GM12878 (cell line): ENCODE measurements at regions not wholly inside any gene's neighbourhood (a gene's known extent, or its start where the extent isn't known, plus 50 kb on each side); places are given as distances from the start of the nearest gene placed in this dataset.
A peak's percentile ranks its signal among the peaks of the same experiment; 100 is the strongest.

Experiments
- ATAC-seq: fragments of 200-7000 bp; cut with Tn5 transposase; 3 replicates; pipeline ENCODE4 v1.9.1; 2020; ENCODE audit warnings: mild to moderate bottlenecking, moderate library complexity
- BruUV-seq: library from RNA; stranded (reverse); fragments of 400-500 nt; replicated peaks from 2 replicates; lab custom pipeline; 2021; lab: Mats Ljungman, UMichigan
- CTCF ChIA-PET: fragments of 300-600 bp; sonication (Branson Sonifier 250); formaldehyde crosslinking; extraction: SDS; loops from one replicate; lab custom pipeline; 2021; ENCODE audit warnings: inconsistent platforms; lab: Yijun Ruan, JAX
- POLR2A ChIA-PET: fragments of 350-600 bp; formaldehyde crosslinking; extraction: SDS; loops from one replicate; lab custom pipeline; 2021; ENCODE audit warnings: inconsistent platforms; lab: Charles Lee
- RAD21 ChIA-PET: fragments of 300-600 bp; sonication (Branson Sonifier 250); formaldehyde crosslinking; loops from one replicate; lab custom pipeline; 2023; ENCODE audit warnings: antibody characterized with exemption; ENCODE audit not compliant: unreplicated experiment; lab: Charles Lee
- SMC1A ChIA-PET: fragments of 300-600 bp; sonication (Branson Sonifier 250); formaldehyde crosslinking; loops from one replicate; lab custom pipeline; 2023; ENCODE audit not compliant: unreplicated experiment, uncharacterized antibody; lab: Charles Lee
- DNase-seq: peaks from one replicate; pipeline ENCODE4 v3.0.0-alpha.2; 2011; ENCODE audit warnings: low read depth, low spot score
- FAIRE-seq: peaks from 3 replicates; lab custom pipeline; 2011; peaks lifted over from hg19 to GRCh38; lab: Jason Lieb, UNC
- H2AFZ ChIP-seq: 2 replicates; pipeline ENCODE4 v1.6.0; 2011; ENCODE audit warnings: low read depth, low read length, control low read depth; ENCODE audit not compliant: control insufficient read depth
- H3K27ac ChIP-seq: 2 replicates; pipeline ENCODE4 v1.5.1; 2011; ENCODE audit warnings: control low read depth; ENCODE audit not compliant: control insufficient read depth, insufficient read depth
- H3K27me3 ChIP-seq, 2 experiments: replicated peaks in 1 of 2; 2 replicates each; pipeline versions ENCODE4 v1.6.0 to v1.6.1; 2011; ENCODE audit warnings: low read length in 1 of 2; ENCODE audit not compliant: control insufficient read depth in 2 of 2, insufficient read depth in 2 of 2
- H3K36me3 ChIP-seq, 2 experiments: 2 replicates each; pipeline ENCODE4 v1.5.1; 2011; ENCODE audit warnings: low read length in 1 of 2; ENCODE audit not compliant: control insufficient read depth in 2 of 2, insufficient read depth in 2 of 2
- H3K4me1 ChIP-seq: 2 replicates; pipeline ENCODE4 v1.6.1; 2011; ENCODE audit warnings: mild to moderate bottlenecking, low read length, moderate library complexity, mixed read lengths; ENCODE audit not compliant: control insufficient read depth, insufficient read depth
- H3K4me2 ChIP-seq: 2 replicates; pipeline ENCODE4 v1.6.0; 2011; ENCODE audit warnings: control low read depth; ENCODE audit not compliant: control insufficient read depth, insufficient read depth
- H3K4me3 ChIP-seq: fragments of 200-600 bp; sonication (generic); 2 replicates; pipeline ENCODE4 v1.5.1; 2016
- H3K79me2 ChIP-seq: 2 replicates; pipeline ENCODE4 v1.6.0; 2011; ENCODE audit warnings: low read length; ENCODE audit not compliant: control insufficient read depth, insufficient read depth
- H3K9ac ChIP-seq: 2 replicates; pipeline ENCODE4 v1.8.0; 2011; ENCODE audit warnings: low read length, control low read depth, mixed read lengths; ENCODE audit not compliant: control insufficient read depth, insufficient read depth
- H3K9me3 ChIP-seq: replicated peaks from 3 replicates; pipeline ENCODE4 v1.5.1; 2011; ENCODE audit warnings: mild to moderate bottlenecking, low read length; ENCODE audit not compliant: control insufficient read depth, insufficient read depth
- H4K20me1 ChIP-seq: 2 replicates; pipeline ENCODE4 v1.6.0; 2011; ENCODE audit not compliant: control insufficient read depth, insufficient read depth
- CHD2 ChIP-seq: IDR thresholded peaks from 2 replicates; pipeline ENCODE4 v1.6.1; 2011; ENCODE audit warnings: low read depth, low read length, improper control_type of control experiment, borderline replicate concordance
- CTCF ChIP-seq, 3 experiments: IDR thresholded peaks in 2 of 3; conservative IDR thresholded peaks in 1 of 3; 2 replicates each; pipeline ENCODE4 v1.5.1; 2011; ENCODE audit warnings: low read depth in 3 of 3, low read length in 3 of 3, mild to moderate bottlenecking in 3 of 3, control low read depth in 2 of 3, moderate library complexity in 2 of 3, inconsistent platforms in 1 of 3, mixed read lengths in 1 of 3; ENCODE audit not compliant: control insufficient read depth in 2 of 3, insufficient read depth in 1 of 3; ENCODE audit errors: extremely low read depth in 1 of 3
- DPF2 ChIP-seq: fragments of 450-650 bp; IDR thresholded peaks from 2 replicates; pipeline ENCODE4 v1.6.1; 2017; ENCODE audit warnings: mild to moderate bottlenecking
- HSF1 ChIP-seq: fragments of 150-350 bp; IDR thresholded peaks from 2 replicates; pipeline ENCODE4 v1.6.1; 2014; ENCODE audit warnings: mild to moderate bottlenecking, low read depth, low read length
- MEF2B ChIP-seq: fragments of 450-650 bp; IDR thresholded peaks from 2 replicates; pipeline ENCODE4 v1.6.1; 2018; ENCODE audit warnings: mild to moderate bottlenecking, moderate library complexity; ENCODE audit not compliant: partially characterized antibody, poor library complexity, severe bottlenecking
- POLR2A ChIP-seq: IDR thresholded peaks from 2 replicates; pipeline ENCODE4 v1.6.1; 2011; ENCODE audit warnings: low read depth, mild to moderate bottlenecking, low read length
- RAD21 ChIP-seq: IDR thresholded peaks from 2 replicates; pipeline ENCODE4 v1.6.1; 2011; ENCODE audit warnings: mild to moderate bottlenecking, low read depth, low read length, moderate library complexity; ENCODE audit not compliant: insufficient read depth
- RUNX3 ChIP-seq: IDR thresholded peaks from 2 replicates; pipeline ENCODE4 v1.6.1; 2012; ENCODE audit warnings: low read length, inconsistent platforms
- SMC3 ChIP-seq: IDR thresholded peaks from 2 replicates; pipeline ENCODE4 v1.6.1; 2011; ENCODE audit warnings: low read length, improper control_type of control experiment, borderline replicate concordance
- STAT3 ChIP-seq: IDR thresholded peaks from 2 replicates; pipeline ENCODE4 v1.6.1; 2011; ENCODE audit warnings: low read depth, low read length, improper control_type of control experiment
- SUPT20H ChIP-seq: IDR thresholded peaks from 2 replicates; pipeline ENCODE4 v1.6.1; 2011; ENCODE audit warnings: low read depth, mild to moderate bottlenecking, low read length, moderate library complexity, borderline replicate concordance; ENCODE audit not compliant: control insufficient read depth
- YY1 ChIP-seq: IDR thresholded peaks from 2 replicates; pipeline ENCODE4 v1.6.1; 2011; ENCODE audit warnings: low read depth, mild to moderate bottlenecking, low read length
- ZNF274 ChIP-seq: IDR thresholded peaks from one replicate; pipeline ENCODE4 v1.8.0; 2011; ENCODE audit not compliant: insufficient read length, insufficient read depth
- WGBS: methylation state at CpG from one replicate; pipeline ENCODE4 v1.1.6; 2016; ENCODE audit warnings: low lambda C conversion rate; ENCODE audit not compliant: insufficient replicate concordance, insufficient coverage; ENCODE audit errors: missing lambda C conversion rate; 5-methylcytosine and 5-hydroxymethylcytosine counted together
- in situ Hi-C: fragments of 300-500 bp; cut with MboI; formaldehyde crosslinking; loops from 9 replicates; pipeline ENCODE4 v1.14.3; 2018; ENCODE audit warnings: mixed read lengths
- intact Hi-C: fragments of 100-400 bp; cut with micrococcal nuclease; formaldehyde crosslinking; loops from one replicate; pipeline ENCODE4 v1.14.2; 2022; ENCODE audit not compliant: unreplicated experiment

GRCh38 chr14:54174457-54174856 is 217.8 kb upstream of the BMP4 start (continued):
- TF ChIP-seq STAT3 (no peak), RUNX3 (no peak)

- ChIA-PET POLR2A (interaction anchor here (0.7 kb wide), 1 partner anchor 537 kb away, joined by 3 read pairs; no protein-coding TSS in a partner anchor), CTCF (interaction anchor here (0.6 to 7.6 kb wide), 15 partner anchors 8 to 744 kb away, joined by 3 to 68 read pairs (median 4); no protein-coding TSS in a partner anchor), RAD21 (interaction anchor here (1.2 to 2.1 kb wide), 5 partner anchors 20 to 637 kb away, joined by 3 to 10 read pairs (median 4); no protein-coding TSS in a partner anchor), SMC1A (interaction anchor here (0.6 to 4.6 kb wide), 9 partner anchors 11 to 739 kb away, joined by 3 to 36 read pairs (median 5); no protein-coding TSS in a partner anchor)
- in situ Hi-C loops: loop anchor here (5.0 kb wide), 1 partner anchor 638 kb away; no protein-coding TSS in a partner anchor
- Histone ChIP-seq H3K9ac (no peak overlapping the region), H3K36me3 (no peaks in the 10 kb centered on the region), H4K20me1 (no peaks in the 10 kb centered on the region), H3K27me3 (peaks cover 0 to 4% of the 10 kb centered on the region in 2 experiments; a peak in 1 of 4 replicates), H3K9me3 (no peaks in the 10 kb centered on the region), H3K4me2 (no peak overlapping the region), H3K27ac (no peak overlapping the region), H3K4me1 (no peaks in the 10 kb centered on the region), H2AFZ (no peak overlapping the region), H3K79me2 (no peaks in the 10 kb centered on the region), H3K4me3 (no peak overlapping the region)
- BruUV-seq: no TSS peak
- ATAC-seq (peak; percentile 62; the same call in 2 of the 3 replicates), FAIRE-seq (peak; percentile 47), DNase-seq (peak; percentile 16)
- intact Hi-C loops: loop anchor here (1.0 to 5.0 kb wide), 4 partner anchors 152 to 743 kb away; no protein-coding TSS in a partner anchor
- 0% methylated on average over 4 of the region's 4 CpGs for WGBS
- TF ChIP-seq SMC3 (peak; percentile 80), ZNF274 (no peak), CHD2 (no peak), HSF1 (no peak), MEF2B (peak; percentile 13), RAD21 (peak; percentile 87), POLR2A (no peak), YY1 (peak; percentile 28; the same call in 1 of the 2 replicates), DPF2 (no peak), CTCF (IDR thresholded peaks at IDR 0.05 in 2 of 3, conservative IDR thresholded peaks at IDR 0.05 in 1 of 3; ENCODE audit: control insufficient read depth in 2 of 3, extremely low read depth in 1 of 3, insufficient read depth in 1 of 3, low read depth in 3 of 3, low read length in 3 of 3) (peak; percentile 60 to 76 (median 69)), SUPT20H (no peak)
These were observed 218.8 kb upstream of the BMP4 start for GRCh38 chr14:54175298-54175942.
